ENCODE measurements at regions not wholly inside any gene's neighbourhood (a gene's known extent, or its start where the extent isn't known, plus 50 kb on each side); places are given as distances from the start of the nearest gene placed in this dataset.

GRCh38 chr12:124207617-124208016 lies 87.3 kb upstream of the RFLNA start:
- no peak for TF ChIP-seq EZH2 (IDR thresholded peaks at IDR 0.05; ENCODE audit: borderline replicate concordance, low read length)
- no peak for TF ChIP-seq CTCF (conservative IDR thresholded peaks at IDR 0.05 in 1 of 2, IDR thresholded peaks at IDR 0.05 in 1 of 2; ENCODE audit: extremely low read depth in 1 of 2, insufficient read depth in 1 of 2, low read depth in 1 of 2, low read length in 2 of 2)

Data from mammary epithelial cell (primary cell).